ENCODE measurements at regions not wholly inside any gene's neighbourhood (a gene's known extent, or its start where the extent isn't known, plus 50 kb on each side); places are given as distances from the start of the nearest gene placed in this dataset.
"Not testable (repeated sequence)": the region's sequence is repeated elsewhere in the genome, so short reads cannot be mapped to it uniquely, and the experiment has no call there.

- no peak for DNase-seq (ENCODE audit: low read depth)
- no peak overlapping the region for H3K4me3 ChIP-seq (ENCODE audit: low read depth, low read length)
- TF ChIP-seq, protein P1, sequence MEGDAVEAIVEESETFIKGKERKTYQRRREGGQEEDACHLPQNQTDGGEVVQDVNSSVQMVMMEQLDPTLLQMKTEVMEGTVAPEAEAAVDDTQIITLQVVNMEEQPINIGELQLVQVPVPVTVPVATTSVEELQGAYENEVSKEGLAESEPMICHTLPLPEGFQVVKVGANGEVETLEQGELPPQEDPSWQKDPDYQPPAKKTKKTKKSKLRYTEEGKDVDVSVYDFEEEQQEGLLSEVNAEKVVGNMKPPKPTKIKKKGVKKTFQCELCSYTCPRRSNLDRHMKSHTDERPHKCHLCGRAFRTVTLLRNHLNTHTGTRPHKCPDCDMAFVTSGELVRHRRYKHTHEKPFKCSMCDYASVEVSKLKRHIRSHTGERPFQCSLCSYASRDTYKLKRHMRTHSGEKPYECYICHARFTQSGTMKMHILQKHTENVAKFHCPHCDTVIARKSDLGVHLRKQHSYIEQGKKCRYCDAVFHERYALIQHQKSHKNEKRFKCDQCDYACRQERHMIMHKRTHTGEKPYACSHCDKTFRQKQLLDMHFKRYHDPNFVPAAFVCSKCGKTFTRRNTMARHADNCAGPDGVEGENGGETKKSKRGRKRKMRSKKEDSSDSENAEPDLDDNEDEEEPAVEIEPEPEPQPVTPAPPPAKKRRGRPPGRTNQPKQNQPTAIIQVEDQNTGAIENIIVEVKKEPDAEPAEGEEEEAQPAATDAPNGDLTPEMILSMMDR (IDR thresholded peaks at IDR 0.05; ENCODE audit: insufficient read depth, low read length): no peak
These were observed 418.5 kb upstream of the BTBD3 start for GRCh38 chr20:11499101-11499634.

DNA sequence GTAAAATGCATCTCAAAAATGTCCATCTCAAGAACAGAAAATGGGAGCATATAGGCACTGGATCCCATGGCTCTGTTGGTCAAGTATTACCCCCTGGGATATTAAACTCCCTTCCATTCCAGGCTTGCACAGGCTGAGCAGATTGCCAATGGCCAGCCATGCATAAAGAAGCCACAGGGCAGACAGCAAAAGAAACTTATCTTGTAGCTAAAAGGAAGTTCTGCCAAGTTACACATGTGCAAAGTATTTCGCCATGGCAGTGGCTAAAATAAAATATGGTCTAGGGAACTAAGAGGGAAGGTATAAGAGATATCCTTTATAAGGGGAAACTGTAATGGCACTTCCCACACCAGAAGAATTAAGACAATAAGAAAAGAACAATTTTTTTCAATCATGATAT, 415.6 kb upstream of the BTBD3 start:
- TF ChIP-seq, protein P1 (IDR thresholded peaks at IDR 0.05; ENCODE audit: insufficient read depth, low read length): no peak
- no peak overlapping the region for H3K4me3 ChIP-seq (ENCODE audit: low read depth, low read length)
- peak; percentile 42 for DNase-seq (ENCODE audit: low read depth)

GRCh38 chr20:11502671-11503070, 415.0 kb upstream of the BTBD3 start:
- DNase-seq (ENCODE audit: low read depth): no peak
- TF ChIP-seq, protein P1 (IDR thresholded peaks at IDR 0.05; ENCODE audit: insufficient read depth, low read length): no peak
- no peak overlapping the region for H3K4me3 ChIP-seq (ENCODE audit: low read depth, low read length)

DNA sequence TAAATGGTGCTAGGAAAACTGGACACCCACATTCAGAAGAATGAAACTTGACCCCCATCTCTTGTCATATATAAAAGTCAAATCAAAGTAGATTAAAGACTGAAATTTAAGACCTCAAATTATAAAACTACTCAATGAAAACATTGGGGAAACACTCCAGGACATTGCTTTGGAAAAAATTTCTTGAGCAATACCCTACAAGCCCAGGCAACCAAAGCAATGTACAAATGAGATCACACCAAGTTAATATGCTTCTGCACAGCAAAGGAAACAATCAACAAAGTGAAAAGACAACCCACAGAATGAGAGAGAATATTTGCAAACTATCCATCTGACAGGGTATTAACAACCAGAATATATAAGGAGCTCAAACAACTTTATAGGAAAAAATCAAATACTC, 407.9 kb upstream of the BTBD3 start:
- TF ChIP-seq, protein P1 (IDR thresholded peaks at IDR 0.05; ENCODE audit: insufficient read depth, low read length): no peak
- DNase-seq (ENCODE audit: low read depth): no peak
- no peak overlapping the region for H3K4me3 ChIP-seq (ENCODE audit: low read depth, low read length)

DNA sequence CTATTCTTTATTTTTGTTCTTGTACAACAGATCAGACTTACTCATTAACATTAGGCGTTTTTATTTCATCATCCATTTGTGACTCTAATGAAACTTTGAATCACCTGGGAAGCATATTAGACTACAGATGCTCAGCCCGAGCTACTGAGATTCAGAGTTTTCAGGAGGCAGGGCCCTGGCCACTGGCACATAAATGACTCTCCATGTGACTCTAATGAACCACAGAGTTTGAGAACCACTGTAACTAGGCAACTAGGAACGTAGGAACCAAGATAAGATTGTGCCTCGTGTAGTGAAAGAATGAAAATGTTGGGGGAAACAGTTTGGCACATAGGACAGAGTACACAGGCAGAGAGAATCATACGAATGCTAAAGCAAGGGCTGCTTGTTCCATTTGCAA, 405.9 kb upstream of the BTBD3 start:
- no peak overlapping the region for H3K4me3 ChIP-seq (ENCODE audit: low read depth, low read length)
- TF ChIP-seq, protein P1 (IDR thresholded peaks at IDR 0.05; ENCODE audit: insufficient read depth, low read length): no peak
- DNase-seq (ENCODE audit: low read depth): peak; percentile 28

- not testable (repeated sequence) for H3K4me3 ChIP-seq (ENCODE audit: low read depth, low read length); DNase-seq (ENCODE audit: low read depth)
These were observed 404.4 kb upstream of the BTBD3 start for GRCh38 chr20:11513241-11513745.

- TF ChIP-seq, protein P1 (IDR thresholded peaks at IDR 0.05; ENCODE audit: insufficient read depth, low read length): no peak
- no peak for DNase-seq (ENCODE audit: low read depth)
- H3K4me3 ChIP-seq (ENCODE audit: low read depth, low read length): no peak overlapping the region
These were observed 401.2 kb upstream of the BTBD3 start for GRCh38 chr20:11516448-11516847.

All from fibroblast of the aortic adventitia (primary cell).